ENCODE measurements at regions not wholly inside any gene's neighbourhood (a gene's known extent, or its start where the extent isn't known, plus 50 kb on each side); places are given as distances from the start of the nearest gene placed in this dataset.

DNA sequence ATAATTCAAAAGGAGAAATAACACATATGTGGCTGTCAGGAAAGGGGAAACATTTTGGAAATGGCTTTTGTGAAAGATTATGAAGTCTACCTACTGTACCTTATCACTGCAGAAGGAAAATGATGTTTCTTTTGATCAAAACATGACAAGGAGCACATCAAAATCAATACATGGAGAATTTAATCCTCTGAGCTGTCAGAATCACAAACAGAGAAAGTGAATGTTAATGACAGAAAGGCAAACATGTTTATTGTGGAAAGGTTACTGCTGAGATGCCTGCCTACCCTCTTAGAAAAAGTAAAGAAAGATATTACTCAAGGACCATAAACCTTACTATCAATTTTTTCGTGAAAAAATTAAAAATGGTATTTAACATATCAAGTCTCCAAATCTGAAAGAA is 794.5 kb upstream of the GYPC start:
- 79 to 92% methylated on average over 1 of the region's 1 CpG for WGBS, 2 donors

DNA sequence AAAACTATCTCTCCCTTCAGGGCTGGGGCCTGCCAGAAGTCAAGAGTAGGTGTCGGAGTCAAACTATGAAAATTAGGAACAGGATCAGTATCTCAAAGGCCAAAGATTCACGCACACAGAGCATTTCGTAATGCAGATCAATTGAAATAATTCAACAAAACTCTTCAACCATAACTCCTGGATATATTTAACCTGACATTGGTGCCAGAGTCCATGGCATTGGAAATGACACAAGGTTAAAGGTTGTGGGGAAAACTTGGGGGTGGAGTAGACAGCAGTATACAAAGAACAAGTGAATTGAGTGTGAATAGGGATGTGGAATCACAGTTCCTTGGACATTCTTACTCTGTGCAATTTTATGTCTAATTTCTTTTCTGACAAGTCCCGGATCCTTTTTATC is 788.0 kb upstream of the GYPC start:
- 90 to 94% methylated on average over 4 of the region's 4 CpGs for WGBS, 2 donors
- no peak for DNase-seq (ENCODE audit: low spot score in 2 of 2)
- intact Hi-C loops (cut with DNase I; ENCODE audit: low total_unique reads) = no loop called here
- no peak for TF ChIP-seq CTCF (IDR thresholded peaks at IDR 0.05)
- TF ChIP-seq POLR2A (IDR thresholded peaks at IDR 0.05) = no peak
- H3K4me3 ChIP-seq (ENCODE audit: low read depth, poor library complexity, severe bottlenecking) = no peak overlapping the region

More for the DNA sequence above, 794.5 kb upstream of the GYPC start:
- H3K4me3 ChIP-seq (ENCODE audit: low read depth, poor library complexity, severe bottlenecking) = no peak overlapping the region
- no peak for TF ChIP-seq POLR2A (IDR thresholded peaks at IDR 0.05)
- no peak for TF ChIP-seq CTCF (IDR thresholded peaks at IDR 0.05)
- intact Hi-C loops (cut with DNase I; ENCODE audit: low total_unique reads) = no loop called here
- DNase-seq (ENCODE audit: low spot score in 2 of 2) = no peak

DNA sequence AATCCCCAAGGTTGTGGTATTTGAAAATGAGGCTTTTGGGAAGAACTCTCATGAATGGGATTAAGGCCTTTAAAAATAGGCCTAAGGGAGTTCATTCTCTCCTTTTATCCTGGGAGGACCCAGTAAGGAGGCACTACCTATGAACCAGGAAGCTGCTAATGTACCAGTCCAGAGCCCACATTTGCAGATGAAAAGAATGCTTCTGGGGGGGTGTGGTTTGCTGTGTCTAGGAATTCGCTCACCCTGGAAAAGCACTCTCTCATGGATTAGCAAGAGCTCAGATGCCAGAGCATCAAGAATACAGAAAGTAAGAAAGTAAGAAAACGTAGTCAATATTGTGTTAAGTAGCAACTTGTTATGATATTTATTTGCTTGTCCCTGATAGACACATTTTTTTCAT is 785.7 kb upstream of the GYPC start:
- no peak overlapping the region for H3K4me3 ChIP-seq (ENCODE audit: low read depth, poor library complexity, severe bottlenecking)
- TF ChIP-seq CTCF (IDR thresholded peaks at IDR 0.05) (no peak), POLR2A (IDR thresholded peaks at IDR 0.05) (no peak)
- no peak for DNase-seq (ENCODE audit: low spot score in 2 of 2)
- intact Hi-C loops (cut with DNase I; ENCODE audit: low total_unique reads) = no loop called here
- 67 to 76% methylated on average over 2 of the region's 2 CpGs for WGBS, 2 donors

GRCh38 chr2:125870746-125871145 is 785.2 kb upstream of the GYPC start:
- 53 to 79% methylated on average over 1 of the region's 1 CpG for WGBS, 2 donors

DNA sequence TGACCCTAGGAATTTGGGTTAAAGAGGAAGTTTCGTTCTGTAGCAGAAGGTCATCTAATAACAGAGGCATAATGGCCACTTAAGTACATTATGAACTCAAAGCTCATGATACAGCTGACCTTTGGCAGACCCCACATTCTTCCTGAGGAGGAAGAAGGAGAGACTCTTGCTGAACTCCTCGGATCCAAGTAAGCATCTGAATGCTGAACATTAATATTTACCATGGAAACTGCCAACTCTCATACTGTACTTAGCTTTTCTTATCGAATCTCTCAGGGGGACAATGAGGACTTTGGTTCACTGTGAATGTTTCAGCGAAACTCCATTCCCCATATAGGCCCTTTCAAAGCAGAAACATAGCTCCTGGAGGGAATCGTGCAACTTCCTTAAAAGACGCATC is 781.4 kb upstream of the GYPC start:
- no peak for TF ChIP-seq POLR2A (IDR thresholded peaks at IDR 0.05)
- TF ChIP-seq CTCF (IDR thresholded peaks at IDR 0.05) = no peak
- WGBS, 2 donors = 59 to 67% methylated on average over 6 of the region's 6 CpGs
- intact Hi-C loops (cut with DNase I; ENCODE audit: low total_unique reads) = no loop called here
- no peak overlapping the region for H3K4me3 ChIP-seq (ENCODE audit: low read depth, poor library complexity, severe bottlenecking)
- no peak for DNase-seq (ENCODE audit: low spot score in 2 of 2)

More at GRCh38 chr2:125870746-125871145, 785.2 kb upstream of the GYPC start:
- intact Hi-C loops (cut with DNase I; ENCODE audit: low total_unique reads) = no loop called here
- DNase-seq (ENCODE audit: low spot score in 2 of 2) = no peak
- H3K4me3 ChIP-seq (ENCODE audit: low read depth, poor library complexity, severe bottlenecking) = no peak overlapping the region
- TF ChIP-seq CTCF (IDR thresholded peaks at IDR 0.05) = no peak
- TF ChIP-seq POLR2A (IDR thresholded peaks at IDR 0.05) = no peak

DNA sequence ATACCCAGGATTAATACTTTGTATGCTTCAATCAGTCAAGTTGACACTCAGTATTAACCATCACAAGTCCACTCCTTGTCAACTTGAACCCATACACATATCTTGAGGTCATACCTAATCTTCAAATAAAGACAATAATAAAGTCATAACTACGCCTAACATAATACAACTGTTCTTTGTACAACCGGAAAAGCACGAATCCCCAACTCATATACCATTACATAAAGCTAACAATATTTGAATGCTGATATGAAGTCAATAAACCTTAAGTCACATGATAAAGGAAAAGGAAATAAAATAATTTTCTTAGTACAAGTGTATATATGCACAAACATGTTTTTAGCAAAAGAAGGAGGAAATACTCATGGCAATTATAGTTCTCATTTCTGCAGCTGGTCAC is 770.6 kb upstream of the GYPC start:
- 96 to 98% methylated on average over 3 of the region's 3 CpGs for WGBS, 2 donors
- intact Hi-C loops (cut with DNase I; ENCODE audit: low total_unique reads) = no loop called here
- no peak overlapping the region for H3K4me3 ChIP-seq (ENCODE audit: low read depth, poor library complexity, severe bottlenecking)
- TF ChIP-seq CTCF (IDR thresholded peaks at IDR 0.05) (no peak), POLR2A (IDR thresholded peaks at IDR 0.05) (no peak)
- no peak for DNase-seq (ENCODE audit: low spot score in 2 of 2)

Measured in lower leg skin (tissue), 4 donors.